ENCODE measurements at regions not wholly inside any gene's neighbourhood (a gene's known extent, or its start where the extent isn't known, plus 50 kb on each side); places are given as distances from the start of the nearest gene placed in this dataset.

GRCh38 chr9:109967651-109968642 lies 187.9 kb downstream of the PALM2AKAP2 start:
- no peak for TF ChIP-seq CTCF (IDR thresholded peaks at IDR 0.05; ENCODE audit: extremely low read depth in 1 of 2, insufficient read depth in 1 of 2, low read depth in 1 of 2, low read length in 2 of 2)
- TF ChIP-seq POLR2A (IDR thresholded peaks at IDR 0.05; ENCODE audit: low read depth, low read length): no peak
- no peak for TF ChIP-seq POLR2AphosphoS5 (IDR thresholded peaks at IDR 0.05; ENCODE audit: insufficient read depth, low read depth, low read length)
- TF ChIP-seq GATA2 (IDR thresholded peaks at IDR 0.05; ENCODE audit: insufficient read depth, insufficient read length, low read depth, low read length): no peak
- TF ChIP-seq FOS (IDR thresholded peaks at IDR 0.05; ENCODE audit: borderline replicate concordance, insufficient read depth, low read length): no peak

Measured in endothelial cell of umbilical vein (primary cell).